IMR-90 (cell line): ENCODE measurements at regions not wholly inside any gene's neighbourhood (a gene's known extent, or its start where the extent isn't known, plus 50 kb on each side); places are given as distances from the start of the nearest gene placed in this dataset.

Experiments
- ATAC-seq: fragments of 200-7000 bp; cut with Tn5 transposase; 2 replicates; pipeline ENCODE4 v1.9.1; 2020; ENCODE audit warnings: low read depth, mild to moderate bottlenecking, moderate library complexity
- BruUV-seq: library from RNA; stranded (reverse); fragments of 400-500 nt; replicated peaks from 2 replicates; lab custom pipeline; 2021; lab: Mats Ljungman, UMichigan
- CTCF ChIA-PET: fragments of 300-600 bp; formaldehyde crosslinking; extraction: SDS; loops from one replicate; lab custom pipeline; 2021; ENCODE audit warnings: antibody characterized with exemption; lab: Yijun Ruan, JAX
- POLR2A ChIA-PET: fragments of 300-600 bp; sonication (Branson Sonifier 250); formaldehyde crosslinking; loops from one replicate; lab custom pipeline; 2022; ENCODE audit warnings: antibody characterized with exemption; ENCODE audit not compliant: unreplicated experiment; lab: Charles Lee
- DNase-seq: peaks from one replicate; pipeline ENCODE4 v3.0.0; 2013
- H2AFZ ChIP-seq: replicated peaks from 2 replicates; pipeline ENCODE3; 2013; ENCODE audit warnings: low read length, mild to moderate bottlenecking; ENCODE audit not compliant: poor library complexity
- H2AK5ac ChIP-seq: 2 replicates; pipeline ENCODE4 v1.6.1; 2013; ENCODE audit warnings: low read depth, low read length, inconsistent platforms
- H2AK9ac ChIP-seq: replicated peaks from 2 replicates; pipeline ENCODE3; 2013; ENCODE audit warnings: mild to moderate bottlenecking, low read depth, low read length, moderate library complexity; ENCODE audit not compliant: poor library complexity
- H2BK120ac ChIP-seq: 2 replicates; pipeline ENCODE4 v1.6.1; 2013; ENCODE audit warnings: low read depth, low read length, inconsistent platforms
- H2BK15ac ChIP-seq: 3 replicates; pipeline ENCODE4 v1.6.1; 2013; ENCODE audit warnings: low read depth, low read length, inconsistent platforms
- H2BK20ac ChIP-seq: 2 replicates; pipeline ENCODE4 v1.6.1; 2013; ENCODE audit warnings: low read depth, mild to moderate bottlenecking, inconsistent platforms, low read length, moderate library complexity
- H2BK5ac ChIP-seq: 2 replicates; pipeline ENCODE4 v1.6.1; 2013; ENCODE audit warnings: mild to moderate bottlenecking, low read depth, low read length, inconsistent platforms; ENCODE audit not compliant: poor library complexity, severe bottlenecking
- H3K14ac ChIP-seq: replicated peaks from 2 replicates; pipeline ENCODE4 v1.6.1; 2013; ENCODE audit warnings: low read depth, low read length, inconsistent platforms
- H3K18ac ChIP-seq: 2 replicates; pipeline ENCODE4 v1.6.1; 2013; ENCODE audit warnings: low read depth, low read length, control low read depth
- H3K23ac ChIP-seq: 2 replicates; pipeline ENCODE4 v1.6.1; 2013; ENCODE audit warnings: low read depth, low read length, inconsistent platforms
- H3K27ac ChIP-seq: 2 replicates; pipeline ENCODE4 v1.5.1; 2013; ENCODE audit warnings: mild to moderate bottlenecking, control low read depth, low read length; ENCODE audit not compliant: insufficient read depth
- H3K27me3 ChIP-seq: 2 replicates; pipeline ENCODE4 v1.6.1; 2013; ENCODE audit warnings: low read length; ENCODE audit not compliant: control insufficient read depth, insufficient read depth
- H3K36me3 ChIP-seq: 2 replicates; pipeline ENCODE4 v1.6.1; 2013; ENCODE audit warnings: low read length, mixed read lengths; ENCODE audit not compliant: control insufficient read depth, insufficient read depth
- H3K4ac ChIP-seq: 2 replicates; pipeline ENCODE4 v1.6.1; 2013; ENCODE audit warnings: low read depth, low read length, inconsistent platforms
- H3K4me1 ChIP-seq: 2 replicates; pipeline ENCODE4 v1.6.1; 2013; ENCODE audit warnings: low read length, mixed read lengths; ENCODE audit not compliant: control insufficient read depth, insufficient read depth
- H3K4me2 ChIP-seq: 2 replicates; pipeline ENCODE4 v1.6.1; 2013; ENCODE audit warnings: low read depth, mild to moderate bottlenecking, control low read depth, low read length, moderate library complexity
- H3K4me3 ChIP-seq: 2 replicates; pipeline ENCODE4 v1.5.1; 2013; ENCODE audit warnings: low read depth, mild to moderate bottlenecking, control low read depth, low read length, moderate library complexity; ENCODE audit not compliant: insufficient read depth
- H3K56ac ChIP-seq: 2 replicates; pipeline ENCODE4 v1.6.1; 2013; ENCODE audit warnings: low read length, inconsistent platforms; ENCODE audit not compliant: insufficient read depth; ENCODE audit errors: extremely low read depth
- H3K79me1 ChIP-seq, 2 experiments: 2 replicates each; pipeline ENCODE4 v1.6.1; 2013; ENCODE audit warnings: low read length in 2 of 2, inconsistent platforms in 1 of 2, low read depth in 1 of 2
- H3K9ac ChIP-seq: 2 replicates; pipeline ENCODE4 v1.6.1; 2013; ENCODE audit warnings: low read depth, low read length, control low read depth
- H3K9me1 ChIP-seq: 2 replicates; pipeline ENCODE4 v1.6.1; 2013; ENCODE audit warnings: low read length, inconsistent platforms; ENCODE audit not compliant: insufficient read depth
- H3K9me3 ChIP-seq: 2 replicates; pipeline ENCODE4 v1.6.1; 2013; ENCODE audit warnings: low read length; ENCODE audit not compliant: control insufficient read depth, insufficient read depth
- H4K20me1 ChIP-seq: 2 replicates; pipeline ENCODE4 v1.6.1; 2013; ENCODE audit warnings: low read length, inconsistent platforms; ENCODE audit not compliant: insufficient read depth
- H4K5ac ChIP-seq: 2 replicates; pipeline ENCODE4 v1.6.1; 2013; ENCODE audit warnings: mild to moderate bottlenecking, low read depth, low read length, control low read depth
- H4K8ac ChIP-seq, 2 experiments: 2 replicates each; pipeline ENCODE4 v1.6.1; 2013; ENCODE audit warnings: low read depth in 2 of 2, low read length in 2 of 2, control low read depth in 1 of 2, inconsistent platforms in 1 of 2
- H4K91ac ChIP-seq: 2 replicates; pipeline ENCODE4 v1.6.1; 2013; ENCODE audit warnings: low read depth, low read length, inconsistent platforms; ENCODE audit not compliant: insufficient read depth
- BHLHE40 ChIP-seq: fragments of 150-350 bp; IDR thresholded peaks from 2 replicates; pipeline ENCODE4 v1.6.1; 2016; ENCODE audit warnings: mild to moderate bottlenecking, low read depth, low read length
- FOS ChIP-seq: fragments of 150-350 bp; IDR thresholded peaks from 2 replicates; pipeline ENCODE4 v1.6.1; 2016; ENCODE audit warnings: low read depth, low read length
- MAFK ChIP-seq: IDR thresholded peaks from 2 replicates; pipeline ENCODE4 v1.6.1; 2012; ENCODE audit warnings: low read depth, low read length, improper control_type of control experiment
- RAD21 ChIP-seq: IDR thresholded peaks from 2 replicates; pipeline ENCODE4 v1.6.1; 2012; ENCODE audit warnings: low read length, improper control_type of control experiment
- RCOR1 ChIP-seq: IDR thresholded peaks from 2 replicates; pipeline ENCODE4 v1.6.1; 2012; ENCODE audit warnings: mild to moderate bottlenecking, low read length, improper control_type of control experiment; ENCODE audit not compliant: insufficient replicate concordance
- RFX5 ChIP-seq: IDR thresholded peaks from 2 replicates; pipeline ENCODE4 v1.8.0; 2012; ENCODE audit warnings: low read depth, mild to moderate bottlenecking, low read length, moderate library complexity
- USF2 ChIP-seq: fragments of 150-350 bp; IDR thresholded peaks from 2 replicates; pipeline ENCODE4 v1.6.1; 2017; ENCODE audit warnings: mild to moderate bottlenecking, antibody characterized with exemption, low read length, low read depth
- dilution Hi-C: fragments of 300-500 bp; cut with HindIII; formaldehyde crosslinking; loops from one replicate; pipeline ENCODE4 v1.14.3; 2018; ENCODE audit warnings: low sequenced_read_pairs; ENCODE audit not compliant: unreplicated experiment
- in situ Hi-C: fragments of 300-500 bp; cut with MboI; formaldehyde crosslinking; loops from 3 replicates; pipeline ENCODE4 v1.14.3; 2019; ENCODE audit warnings: low sequenced_read_pairs, inconsistent platforms, mixed read lengths
- intact Hi-C: fragments of 100-400 bp; cut with micrococcal nuclease; formaldehyde crosslinking; loops from 2 replicates; pipeline ENCODE4 v1.10.0; 2022

- H3K79me1 ChIP-seq: no peaks in the 10 kb centered on the region
- H3K27me3 ChIP-seq: no peaks in the 10 kb centered on the region
- no peak overlapping the region for H2BK120ac ChIP-seq
- H4K91ac ChIP-seq: no peak overlapping the region
- H2AK5ac ChIP-seq: no peak overlapping the region
- H2BK5ac ChIP-seq: no peak overlapping the region
- H2BK15ac ChIP-seq: no peak overlapping the region
- H3K4me1 ChIP-seq: no peaks in the 10 kb centered on the region
- no peak overlapping the region for H2AK9ac ChIP-seq
- H4K8ac ChIP-seq: no peak overlapping the region
- H3K36me3 ChIP-seq: no peaks in the 10 kb centered on the region
- no peak overlapping the region for H3K27ac ChIP-seq
- dilution Hi-C loops (no loop called here), in situ Hi-C loops (no loop called here), intact Hi-C loops (no loop called here)
- H3K18ac ChIP-seq: no peak overlapping the region
- H3K4me3 ChIP-seq: no peak overlapping the region
- H3K23ac ChIP-seq: no peak overlapping the region
- ChIA-PET POLR2A (no interaction called here), CTCF (no interaction called here)
- H3K56ac ChIP-seq: no peak overlapping the region
- BruUV-seq: no TSS peak
- H3K4me2 ChIP-seq: no peak overlapping the region
- no peak overlapping the region for H3K4ac ChIP-seq
- no peaks in the 10 kb centered on the region for H3K9me3 ChIP-seq
- H2AFZ ChIP-seq: no peak overlapping the region
- no peak overlapping the region for H4K5ac ChIP-seq
- no peak overlapping the region for H2BK20ac ChIP-seq
- DNase-seq (no peak), ATAC-seq (no peak)
- H4K20me1 ChIP-seq: no peaks in the 10 kb centered on the region
- TF ChIP-seq USF2 (no peak), FOS (no peak), RFX5 (no peak), MAFK (no peak), BHLHE40 (no peak), RAD21 (no peak), RCOR1 (no peak)
- H3K14ac ChIP-seq: no peak overlapping the region
- no peaks in the 10 kb centered on the region for H3K9me1 ChIP-seq
- no peak overlapping the region for H3K9ac ChIP-seq
Measured at GRCh38 chr14:37807722-37808121, 212.3 kb downstream of the TTC6 start.
